22Rv1 (cell line): ENCODE measurements at regions not wholly inside any gene's neighbourhood (a gene's known extent, or its start where the extent isn't known, plus 50 kb on each side); places are given as distances from the start of the nearest gene placed in this dataset.

ENCODE experiments used
- H3K27ac ChIP-seq: fragments of 450-650 bp; 2 replicates; pipeline ENCODE4 v1.5.1; 2017
- CTCF ChIP-seq: fragments of 450-650 bp; IDR thresholded peaks from 2 replicates; pipeline ENCODE4 v1.5.1; 2017; ENCODE audit warnings: mild to moderate bottlenecking
- ZFX ChIP-seq: fragments of 450-650 bp; IDR thresholded peaks from 2 replicates; pipeline ENCODE4 v1.6.1; 2017; ENCODE audit warnings: antibody characterized with exemption, borderline replicate concordance

GRCh38 chr4:138907174-138907573 is 108.4 kb upstream of the NOCT start:
- TF ChIP-seq ZFX, result no peak
- no peak for TF ChIP-seq CTCF
- no peak overlapping the region for H3K27ac ChIP-seq

- TF ChIP-seq ZFX (no peak), CTCF (no peak)
Measured at GRCh38 chr4:138904793-138905192, 110.8 kb upstream of the NOCT start.

GRCh38 chr4:138903185-138903584 is 112.4 kb upstream of the NOCT start:
- H3K27ac ChIP-seq, result no peak overlapping the region
- TF ChIP-seq CTCF, result no peak
- no peak for TF ChIP-seq ZFX

More at GRCh38 chr4:138904793-138905192, 110.8 kb upstream of the NOCT start:
- no peak overlapping the region for H3K27ac ChIP-seq

- H3K27ac ChIP-seq, result no peak overlapping the region
- TF ChIP-seq ZFX (no peak), CTCF (no peak)
Measured at GRCh38 chr4:138902705-138903104, 112.9 kb upstream of the NOCT start.

- TF ChIP-seq ZFX, result no peak
- TF ChIP-seq CTCF, result no peak
- no peak overlapping the region for H3K27ac ChIP-seq
Measured at GRCh38 chr4:138901177-138901576, 114.4 kb upstream of the NOCT start.

- TF ChIP-seq CTCF, result no peak
- H3K27ac ChIP-seq, result no peak overlapping the region
Measured at GRCh38 chr4:138899999-138900398, 115.6 kb upstream of the NOCT start.

- peak overlapping the region; percentile 91 for H3K27ac ChIP-seq
- TF ChIP-seq CTCF, result no peak
- no peak for TF ChIP-seq ZFX
Measured at GRCh38 chr4:138898282-138898681, 117.3 kb upstream of the NOCT start.
